Endothelial cell (in vitro differentiated cells): ENCODE measurements at regions not wholly inside any gene's neighbourhood (a gene's known extent, or its start where the extent isn't known, plus 50 kb on each side); places are given as distances from the start of the nearest gene placed in this dataset.

Experiments used
- DNase-seq: peaks from one replicate; pipeline ENCODE4 v3.0.0; 2021; ENCODE audit warnings: low spot score
- H3K27ac Mint-ChIP-seq: one replicate; pipeline ENCODE4 v1.8.0; 2021; ENCODE audit warnings: mixed read lengths, inconsistent platforms; ENCODE audit not compliant: unreplicated experiment
- H3K27me3 Mint-ChIP-seq: one replicate; pipeline ENCODE4 v1.8.0; 2021; ENCODE audit warnings: mild to moderate bottlenecking, moderate library complexity, mixed read lengths, inconsistent platforms; ENCODE audit not compliant: unreplicated experiment
- H3K36me3 Mint-ChIP-seq: one replicate; pipeline ENCODE4 v1.8.0; 2021; ENCODE audit warnings: mild to moderate bottlenecking, low read depth, mixed read lengths, inconsistent platforms; ENCODE audit not compliant: unreplicated experiment
- H3K4me1 Mint-ChIP-seq: one replicate; pipeline ENCODE4 v1.8.0; 2021; ENCODE audit warnings: mild to moderate bottlenecking, mixed read lengths, inconsistent platforms; ENCODE audit not compliant: unreplicated experiment
- H3K4me3 Mint-ChIP-seq: one replicate; pipeline ENCODE4 v1.8.0; 2021; ENCODE audit warnings: mild to moderate bottlenecking, mixed read lengths, inconsistent platforms; ENCODE audit not compliant: unreplicated experiment
- H3K9me3 Mint-ChIP-seq: one replicate; pipeline ENCODE4 v1.8.0; 2021; ENCODE audit warnings: mixed read lengths, inconsistent platforms; ENCODE audit not compliant: unreplicated experiment
- TF ChIP-seq, protein P1 (sequence below): fragments of 200-600 bp; sonication (generic); IDR thresholded peaks from one replicate; pipeline ENCODE4 v1.5.0; 2021; ENCODE audit warnings: antibody characterized with exemption; ENCODE audit not compliant: unreplicated experiment

DNA sequence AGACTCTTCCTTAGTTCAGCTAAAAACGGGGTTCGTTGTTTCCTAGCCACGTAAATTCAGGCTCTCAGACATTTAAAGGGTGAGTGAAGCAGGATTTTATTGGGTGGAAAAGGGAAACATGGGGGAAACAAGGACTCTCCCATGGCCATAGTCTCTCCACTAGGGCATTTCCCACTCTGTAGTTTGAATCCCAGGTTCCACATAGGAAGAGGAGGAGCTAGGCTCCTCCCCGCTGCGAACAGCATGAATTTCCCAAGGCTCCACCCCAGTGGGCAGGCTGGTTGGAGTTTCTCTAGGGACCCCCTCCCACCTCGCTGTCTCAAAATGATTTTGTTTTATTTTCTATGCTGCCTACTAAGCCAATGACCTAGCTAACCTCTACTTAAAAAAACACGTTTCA is 2170.8 kb upstream of the PCDH20 start:
- Mint-ChIP-seq H3K36me3 (no peaks in the 10 kb centered on the region), H3K4me1 (no peaks in the 10 kb centered on the region), H3K27me3 (no peaks in the 10 kb centered on the region), H3K9me3 (no peaks in the 10 kb centered on the region), H3K27ac (no peak overlapping the region), H3K4me3 (no peak overlapping the region)
- TF ChIP-seq, protein P1, sequence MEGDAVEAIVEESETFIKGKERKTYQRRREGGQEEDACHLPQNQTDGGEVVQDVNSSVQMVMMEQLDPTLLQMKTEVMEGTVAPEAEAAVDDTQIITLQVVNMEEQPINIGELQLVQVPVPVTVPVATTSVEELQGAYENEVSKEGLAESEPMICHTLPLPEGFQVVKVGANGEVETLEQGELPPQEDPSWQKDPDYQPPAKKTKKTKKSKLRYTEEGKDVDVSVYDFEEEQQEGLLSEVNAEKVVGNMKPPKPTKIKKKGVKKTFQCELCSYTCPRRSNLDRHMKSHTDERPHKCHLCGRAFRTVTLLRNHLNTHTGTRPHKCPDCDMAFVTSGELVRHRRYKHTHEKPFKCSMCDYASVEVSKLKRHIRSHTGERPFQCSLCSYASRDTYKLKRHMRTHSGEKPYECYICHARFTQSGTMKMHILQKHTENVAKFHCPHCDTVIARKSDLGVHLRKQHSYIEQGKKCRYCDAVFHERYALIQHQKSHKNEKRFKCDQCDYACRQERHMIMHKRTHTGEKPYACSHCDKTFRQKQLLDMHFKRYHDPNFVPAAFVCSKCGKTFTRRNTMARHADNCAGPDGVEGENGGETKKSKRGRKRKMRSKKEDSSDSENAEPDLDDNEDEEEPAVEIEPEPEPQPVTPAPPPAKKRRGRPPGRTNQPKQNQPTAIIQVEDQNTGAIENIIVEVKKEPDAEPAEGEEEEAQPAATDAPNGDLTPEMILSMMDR: no peak
- no peak for DNase-seq

GRCh38 chr13:63578796-63579195 is 2163.1 kb upstream of the PCDH20 start:
- no peaks in the 10 kb centered on the region for H3K36me3 Mint-ChIP-seq
- no peak overlapping the region for H3K27ac Mint-ChIP-seq
- H3K4me3 Mint-ChIP-seq: no peak overlapping the region
- H3K9me3 Mint-ChIP-seq: no peaks in the 10 kb centered on the region
- H3K4me1 Mint-ChIP-seq: no peaks in the 10 kb centered on the region
- no peaks in the 10 kb centered on the region for H3K27me3 Mint-ChIP-seq
- DNase-seq: no peak
- TF ChIP-seq, protein P1: no peak

GRCh38 chr13:63567031-63567430 is 2151.4 kb upstream of the PCDH20 start:
- H3K4me3 Mint-ChIP-seq: no peak overlapping the region
- no peaks in the 10 kb centered on the region for H3K36me3 Mint-ChIP-seq

GRCh38 chr13:63554157-63554556 is 2138.5 kb upstream of the PCDH20 start:
- Mint-ChIP-seq H3K4me1 (no peaks in the 10 kb centered on the region), H3K36me3 (no peaks in the 10 kb centered on the region), H3K9me3 (no peaks in the 10 kb centered on the region), H3K27me3 (no peaks in the 10 kb centered on the region), H3K27ac (no peak overlapping the region), H3K4me3 (no peak overlapping the region)
- no peak for DNase-seq
- TF ChIP-seq, protein P1: no peak

More at GRCh38 chr13:63567031-63567430, 2151.4 kb upstream of the PCDH20 start:
- Mint-ChIP-seq H3K27ac (no peak overlapping the region), H3K4me1 (no peaks in the 10 kb centered on the region), H3K9me3 (no peaks in the 10 kb centered on the region), H3K27me3 (peaks cover 1% of the 10 kb centered on the region)
- DNase-seq: no peak
- TF ChIP-seq, protein P1: no peak

GRCh38 chr13:63551731-63552130 is 2136.1 kb upstream of the PCDH20 start:
- no peaks in the 10 kb centered on the region for H3K4me1 Mint-ChIP-seq
- TF ChIP-seq, protein P1: no peak
- H3K36me3 Mint-ChIP-seq: no peaks in the 10 kb centered on the region
- H3K27ac Mint-ChIP-seq: no peak overlapping the region
- H3K4me3 Mint-ChIP-seq: no peak overlapping the region
- H3K9me3 Mint-ChIP-seq: no peaks in the 10 kb centered on the region
- no peaks in the 10 kb centered on the region for H3K27me3 Mint-ChIP-seq
- no peak for DNase-seq
